Smooth muscle cell (in vitro differentiated cells): ENCODE measurements at regions not wholly inside any gene's neighbourhood (a gene's known extent, or its start where the extent isn't known, plus 50 kb on each side); places are given as distances from the start of the nearest gene placed in this dataset.

ENCODE experiments used
- DNase-seq: peaks from one replicate; lab custom pipeline; 2025; ENCODE audit not compliant: unreplicated experiment; lab: John Stamatoyannopoulos, UW
- H2AFZ ChIP-seq: fragments of 200-600 bp; sonication (generic); 2 replicates; pipeline ENCODE4 v1.6.0; 2016; ENCODE audit warnings: antibody characterized with exemption, low read depth, mild to moderate bottlenecking
- H3F3A ChIP-seq: fragments of 200-600 bp; sonication (generic); 2 replicates; pipeline ENCODE4 v1.6.0; 2017; ENCODE audit warnings: antibody characterized with exemption, low read depth
- H3K27ac ChIP-seq: fragments of 200-600 bp; sonication (generic); 2 replicates; pipeline ENCODE4 v1.5.1; 2016; ENCODE audit warnings: low read depth, mild to moderate bottlenecking
- H3K27me3 ChIP-seq: fragments of 200-600 bp; sonication (generic); 2 replicates; pipeline ENCODE4 v1.6.1; 2016; ENCODE audit warnings: low read depth, mild to moderate bottlenecking
- H3K36me3 ChIP-seq: fragments of 200-600 bp; sonication (generic); 2 replicates; pipeline ENCODE4 v1.5.1; 2016; ENCODE audit warnings: low read depth
- H3K4me1 ChIP-seq: fragments of 200-600 bp; sonication (generic); 2 replicates; pipeline ENCODE4 v1.5.1; 2016; ENCODE audit warnings: low read depth
- H3K4me2 ChIP-seq: fragments of 200-600 bp; sonication (generic); 2 replicates; pipeline ENCODE4 v1.6.0; 2016; ENCODE audit warnings: mild to moderate bottlenecking
- H3K4me3 ChIP-seq: fragments of 200-600 bp; sonication (generic); 2 replicates; pipeline ENCODE4 v1.5.1; 2016; ENCODE audit warnings: mild to moderate bottlenecking
- H3K79me2 ChIP-seq: fragments of 200-600 bp; sonication (generic); 2 replicates; pipeline ENCODE4 v1.6.0; 2016; ENCODE audit warnings: low read depth, mild to moderate bottlenecking
- H3K9ac ChIP-seq: fragments of 200-600 bp; sonication (generic); 2 replicates; pipeline ENCODE4 v1.6.0; 2016; ENCODE audit warnings: low read depth
- H3K9me3 ChIP-seq: fragments of 200-600 bp; sonication (generic); replicated peaks from 2 replicates; pipeline ENCODE4 v1.5.1; 2016; ENCODE audit warnings: low read depth
- H4K20me1 ChIP-seq: fragments of 200-600 bp; sonication (generic); 2 replicates; pipeline ENCODE4 v1.6.0; 2016; ENCODE audit warnings: low read depth
- CTCF ChIP-seq: fragments of 200-600 bp; sonication (generic); IDR thresholded peaks from 2 replicates; pipeline ENCODE4 v1.5.1; 2017; ENCODE audit warnings: borderline replicate concordance, mild to moderate bottlenecking, antibody characterized with exemption; ENCODE audit not compliant: insufficient read depth, poor library complexity, severe bottlenecking
- WGBS: methylation state at CpG from one replicate; pipeline ENCODE4 v1.1.7; 2016; ENCODE audit warnings: low lambda C conversion rate; 5-methylcytosine and 5-hydroxymethylcytosine counted together

DNA sequence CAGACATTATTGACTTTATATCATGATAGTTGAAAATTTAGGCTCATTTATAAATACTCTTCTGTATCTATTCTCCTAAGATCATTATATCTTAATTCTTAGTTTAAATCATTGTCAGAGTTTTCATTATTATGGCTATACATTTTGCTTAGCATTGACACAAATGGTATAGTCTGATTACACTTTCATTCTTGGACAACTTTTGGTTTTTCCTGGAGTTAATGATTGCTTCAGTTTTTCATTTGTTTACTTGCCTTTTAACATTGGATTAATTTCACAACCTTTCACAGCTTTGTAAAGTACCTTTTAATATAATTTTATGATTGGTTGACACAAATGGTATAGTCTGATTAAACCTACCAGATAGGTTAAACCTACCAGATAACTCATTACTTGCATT lies 298.2 kb downstream of the DYSF start:
- Histone ChIP-seq H3K27me3 (no peaks in the 10 kb centered on the region), H3K79me2 (no peaks in the 10 kb centered on the region), H3K27ac (no peak overlapping the region), H3K4me1 (peaks cover 4% of the 10 kb centered on the region), H3F3A (peaks cover 12% of the 10 kb centered on the region), H3K36me3 (no peaks in the 10 kb centered on the region), H3K4me2 (no peak overlapping the region), H3K9me3 (no peaks in the 10 kb centered on the region), H2AFZ (no peak overlapping the region), H3K4me3 (no peak overlapping the region), H4K20me1 (no peaks in the 10 kb centered on the region), H3K9ac (no peak overlapping the region)
- no peak for TF ChIP-seq CTCF
- no peak for DNase-seq

- H2AFZ ChIP-seq, result no peak overlapping the region
- no peak for TF ChIP-seq CTCF
- no peaks in the 10 kb centered on the region for H4K20me1 ChIP-seq
- no peak for DNase-seq
- peaks cover 5% of the 10 kb centered on the region for H3K4me1 ChIP-seq
- WGBS, result 2% methylated on average over 3 of the region's 3 CpGs
- H3K79me2 ChIP-seq, result no peaks in the 10 kb centered on the region
- H3F3A ChIP-seq, result peaks cover 12% of the 10 kb centered on the region
- no peaks in the 10 kb centered on the region for H3K27me3 ChIP-seq
- H3K36me3 ChIP-seq, result no peaks in the 10 kb centered on the region
- H3K9me3 ChIP-seq, result no peaks in the 10 kb centered on the region
- no peak overlapping the region for H3K4me3 ChIP-seq
- H3K27ac ChIP-seq, result no peak overlapping the region
- H3K9ac ChIP-seq, result no peak overlapping the region
- H3K4me2 ChIP-seq, result peak overlapping the region; percentile 20
These were observed 296.3 kb downstream of the DYSF start for GRCh38 chr2:71749671-71750101.

- Histone ChIP-seq H3K27me3 (no peaks in the 10 kb centered on the region), H3K9ac (no peak overlapping the region), H3K4me1 (peaks cover 5% of the 10 kb centered on the region), H3K27ac (no peak overlapping the region), H2AFZ (no peak overlapping the region), H4K20me1 (no peaks in the 10 kb centered on the region), H3K79me2 (no peaks in the 10 kb centered on the region), H3K36me3 (no peaks in the 10 kb centered on the region), H3F3A (peaks cover 12% of the 10 kb centered on the region), H3K9me3 (no peaks in the 10 kb centered on the region), H3K4me3 (no peak overlapping the region), H3K4me2 (no peak overlapping the region)
- TF ChIP-seq CTCF, result no peak
- 95% methylated on average over 5 of the region's 5 CpGs for WGBS
- DNase-seq, result no peak
These were observed 294.9 kb downstream of the DYSF start for GRCh38 chr2:71748227-71748626.

- no peak overlapping the region for H2AFZ ChIP-seq
- H3K4me2 ChIP-seq, result peak overlapping the region; percentile 49
- peak overlapping the region; percentile 57 for H3K27ac ChIP-seq
These were observed 294.2 kb downstream of the DYSF start for GRCh38 chr2:71747559-71747958.

More at GRCh38 chr2:71747559-71747958, 294.2 kb downstream of the DYSF start:
- Histone ChIP-seq H4K20me1 (no peaks in the 10 kb centered on the region), H3K79me2 (no peaks in the 10 kb centered on the region), H3K4me3 (no peak overlapping the region), H3K36me3 (no peaks in the 10 kb centered on the region), H3K9ac (no peak overlapping the region), H3K4me1 (peaks cover 5% of the 10 kb centered on the region), H3F3A (peaks cover 12% of the 10 kb centered on the region), H3K9me3 (no peaks in the 10 kb centered on the region), H3K27me3 (no peaks in the 10 kb centered on the region)
- TF ChIP-seq CTCF, result no peak
- no peak for DNase-seq
- WGBS, result 78% methylated on average over 4 of the region's 4 CpGs
